ENCODE measurements at regions not wholly inside any gene's neighbourhood (a gene's known extent, or its start where the extent isn't known, plus 50 kb on each side); places are given as distances from the start of the nearest gene placed in this dataset.
"Not testable (repeated sequence)": the region's sequence is repeated elsewhere in the genome, so short reads cannot be mapped to it uniquely, and the experiment has no call there.

DNA sequence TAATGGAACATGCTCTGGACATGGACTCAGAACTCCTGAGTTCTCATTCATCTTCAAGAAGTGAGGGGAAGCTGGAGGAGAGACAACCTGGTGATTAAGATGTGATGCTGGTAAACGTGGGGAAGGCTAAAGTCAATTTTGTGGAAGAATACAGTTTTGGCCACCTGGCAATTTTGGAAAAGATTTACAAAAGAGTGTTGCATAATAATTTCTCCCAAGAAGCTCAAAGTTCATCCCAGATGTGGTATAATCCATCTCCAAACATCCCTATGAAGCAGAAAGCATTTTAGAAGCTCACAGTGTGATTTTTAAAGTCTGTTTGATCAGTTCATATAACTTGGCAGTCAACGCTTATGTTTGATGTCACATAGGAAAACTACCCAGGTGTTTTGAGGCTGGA lies 208.7 kb downstream of the LMX1A start:
- no peak for DNase-seq

DNA sequence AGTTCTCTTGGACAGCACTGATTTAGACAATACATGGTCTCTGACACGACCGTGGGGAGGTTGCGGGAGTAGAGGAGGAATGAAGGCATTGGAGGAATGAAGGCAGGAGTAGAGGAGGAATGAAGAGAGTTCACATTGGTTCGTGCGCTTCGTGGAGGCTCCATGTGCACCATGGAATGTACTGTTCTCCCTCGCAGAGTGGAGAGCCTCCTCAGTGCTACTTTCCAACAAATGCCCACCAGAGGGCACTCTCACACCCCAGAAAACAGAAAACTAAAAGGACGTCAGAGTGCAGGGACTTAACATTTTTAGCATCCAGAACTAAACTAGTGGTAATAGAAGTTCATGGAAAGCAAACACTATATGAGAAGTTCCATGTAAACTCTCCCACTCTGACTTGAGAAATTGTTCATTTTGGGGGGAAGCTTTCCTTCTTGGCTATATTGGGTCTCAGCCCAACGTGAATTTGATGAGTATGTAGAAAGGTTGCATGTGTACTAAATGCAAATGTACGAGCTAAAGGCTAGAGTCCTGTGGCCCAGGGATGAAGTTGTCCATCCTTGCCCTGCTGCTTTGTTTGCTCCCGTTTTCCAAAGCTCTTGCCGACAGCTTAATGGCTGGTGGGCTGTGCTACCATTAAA lies 211.6 kb downstream of the LMX1A start:
- DNase-seq, result peak; percentile 4

DNA sequence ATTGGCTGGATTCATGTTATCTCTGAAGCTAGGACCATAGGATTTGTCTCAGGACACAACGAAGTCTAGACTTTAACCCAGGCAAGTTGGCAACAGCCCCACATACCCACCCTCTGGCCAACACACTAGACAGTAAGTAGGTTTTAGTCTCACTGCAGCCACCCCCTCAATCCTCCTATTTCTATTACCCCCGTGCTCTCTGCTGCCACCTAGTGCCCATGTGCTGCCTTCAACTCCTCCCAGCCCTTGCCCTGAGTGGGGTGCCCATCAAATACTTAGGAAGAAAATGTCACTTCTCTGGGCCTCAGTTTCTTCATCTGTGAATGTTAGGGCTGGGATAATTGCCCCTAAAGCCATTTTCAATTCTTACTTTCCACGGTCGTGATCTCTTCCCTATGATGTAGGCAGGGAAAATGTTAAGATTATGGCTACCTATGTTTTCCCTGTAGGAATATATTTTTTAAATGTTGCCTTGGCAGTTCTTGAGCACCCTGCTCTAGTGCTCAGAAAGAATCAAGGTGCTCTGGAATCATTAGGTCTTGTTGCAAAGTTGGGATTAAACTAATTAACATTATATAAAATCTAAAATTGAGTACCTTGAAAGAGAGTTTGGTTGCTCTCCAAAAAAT lies 213.0 kb downstream of the LMX1A start:
- no peak for DNase-seq

DNA sequence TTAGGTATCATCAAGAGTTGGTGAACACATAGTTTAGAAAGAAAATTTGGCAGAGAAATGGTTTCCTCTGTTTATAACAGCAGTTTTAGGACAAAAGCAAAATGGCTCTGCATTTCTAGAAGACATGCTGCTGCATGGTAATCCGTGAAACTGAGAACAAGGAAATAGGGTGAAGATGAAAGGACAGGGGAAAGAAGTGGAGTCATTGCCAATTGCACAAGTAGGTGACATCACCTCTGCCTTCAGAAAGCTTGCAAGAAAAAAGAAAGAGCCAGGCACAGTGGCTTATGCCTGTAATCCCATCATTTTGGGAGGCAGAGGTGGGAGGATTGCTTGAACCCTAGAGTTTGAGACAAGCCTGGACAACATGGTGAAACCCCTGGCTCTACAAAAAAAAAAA lies 217.6 kb downstream of the LMX1A start:
- no peak for DNase-seq

DNA sequence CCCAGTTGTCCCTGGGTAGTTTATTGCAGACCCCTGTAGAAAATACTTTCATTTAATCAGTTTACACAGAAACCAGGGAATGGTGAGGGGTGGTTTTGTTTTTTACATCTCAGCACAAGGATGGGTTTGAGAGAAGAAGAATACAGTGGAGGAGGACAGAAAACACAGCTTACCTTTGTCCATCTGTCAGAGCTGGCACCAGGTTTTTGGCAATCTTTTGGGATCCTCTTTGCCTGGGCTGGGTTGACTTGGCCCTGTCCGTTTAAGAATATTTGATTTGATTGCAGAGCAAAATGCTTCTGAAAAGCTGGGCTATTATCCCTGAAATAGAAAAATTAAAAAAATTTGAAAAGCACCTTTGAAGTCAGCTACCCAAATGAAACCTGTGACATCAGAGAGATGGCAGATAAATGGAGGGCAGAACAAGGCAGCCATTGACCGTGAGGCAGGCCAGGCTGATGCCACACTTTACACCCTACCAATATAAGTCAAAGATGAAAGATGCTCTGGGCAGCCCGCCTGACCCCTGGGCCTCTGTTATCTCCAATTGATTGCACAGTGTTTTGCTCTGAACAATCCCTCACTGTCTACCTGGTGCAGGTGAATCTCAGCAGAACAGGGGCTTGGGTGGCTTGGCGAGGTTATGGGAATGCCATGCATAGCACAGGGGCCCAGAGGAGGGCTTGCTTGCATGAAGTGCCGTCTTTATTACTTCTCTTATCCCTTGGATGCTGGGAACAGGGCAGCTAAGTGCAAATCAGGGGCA lies 218.8 kb downstream of the LMX1A start:
- DNase-seq, result no peak

DNA sequence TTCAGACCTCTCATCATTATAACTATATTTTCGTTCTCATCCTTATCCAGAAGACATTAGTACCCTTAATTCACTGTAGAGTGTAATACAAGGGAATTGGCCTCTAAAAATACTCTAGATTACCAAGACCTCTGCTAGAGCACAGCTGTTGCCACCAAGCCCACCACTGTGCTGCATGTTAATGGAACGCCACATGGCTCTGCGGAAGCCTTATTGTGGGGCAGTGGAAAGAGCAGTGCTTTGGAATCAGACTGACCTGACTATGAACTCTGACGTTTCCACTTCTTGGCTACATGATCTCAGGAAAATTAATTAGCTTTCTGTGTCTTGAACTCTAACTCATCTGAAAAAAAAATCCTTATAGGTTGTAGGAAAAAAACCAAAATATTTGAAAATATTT lies 222.1 kb downstream of the LMX1A start:
- no peak for DNase-seq

DNA sequence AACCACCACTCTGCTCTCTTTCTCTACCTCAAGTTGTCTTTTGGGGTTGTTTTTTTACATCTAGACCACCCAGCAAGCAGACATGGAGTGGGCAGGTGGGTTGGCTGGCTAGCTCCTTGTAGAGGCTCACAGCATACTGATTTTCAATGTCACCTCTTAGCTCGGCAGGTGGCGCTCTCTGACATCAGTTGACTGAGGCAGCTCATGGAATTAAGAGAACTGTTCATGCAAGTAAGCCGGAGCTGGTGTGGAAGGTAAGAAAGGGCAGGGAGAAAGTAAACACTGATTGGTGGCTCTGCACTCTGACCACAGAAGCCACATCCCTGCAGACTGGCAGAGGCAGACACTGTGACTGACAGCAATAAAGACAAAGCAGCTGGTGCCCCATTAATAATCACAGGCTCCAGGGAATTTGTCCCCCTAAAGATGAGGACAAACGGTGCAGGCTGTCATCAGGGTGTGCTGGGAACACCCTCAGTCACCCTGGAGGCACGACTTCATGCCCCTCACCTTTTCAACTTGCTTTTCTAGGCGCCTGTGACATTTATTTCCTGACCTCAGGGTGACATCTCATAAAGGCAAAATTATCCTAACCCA lies 226.8 kb downstream of the LMX1A start:
- DNase-seq, result no peak

DNA sequence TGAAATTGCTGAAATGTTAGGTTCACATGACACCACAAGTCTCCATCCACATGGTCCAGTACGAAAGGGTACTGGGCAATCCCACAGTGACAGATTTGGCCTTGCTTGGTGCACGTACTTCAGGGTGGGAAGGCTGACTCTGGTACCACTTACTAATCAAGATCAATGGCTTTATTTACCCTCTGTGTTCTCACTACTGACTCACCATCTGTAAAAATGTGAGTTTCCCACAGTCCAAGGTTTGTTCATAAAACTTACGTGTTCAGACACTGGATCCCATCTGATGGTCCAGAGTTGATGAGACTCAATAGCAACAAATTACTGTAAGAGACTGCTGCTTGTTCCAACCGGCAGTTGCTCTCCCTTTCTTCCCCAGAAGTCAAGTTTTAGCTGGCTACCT lies 231.7 kb downstream of the LMX1A start:
- DNase-seq, result no peak

DNA sequence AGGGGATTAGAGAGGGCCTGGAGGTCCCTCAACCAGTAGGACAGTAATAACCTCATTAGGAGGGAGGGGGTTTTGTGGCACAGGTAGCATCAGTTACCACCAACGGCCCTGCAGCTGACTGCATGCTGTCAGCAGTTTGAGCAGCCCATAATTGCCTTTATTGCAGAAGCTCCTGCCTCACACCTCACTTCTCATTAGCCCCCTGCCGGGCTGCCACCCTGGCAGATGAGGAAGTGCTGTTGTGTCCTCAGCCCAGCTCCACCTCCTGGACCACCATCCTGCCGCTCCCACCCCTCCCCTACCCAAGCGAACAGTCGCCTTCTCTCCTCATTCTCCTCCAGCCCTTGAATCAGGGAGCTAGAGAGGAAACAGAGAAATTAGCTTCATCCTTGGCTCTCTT lies 237.4 kb downstream of the LMX1A start:
- no peak for DNase-seq

DNA sequence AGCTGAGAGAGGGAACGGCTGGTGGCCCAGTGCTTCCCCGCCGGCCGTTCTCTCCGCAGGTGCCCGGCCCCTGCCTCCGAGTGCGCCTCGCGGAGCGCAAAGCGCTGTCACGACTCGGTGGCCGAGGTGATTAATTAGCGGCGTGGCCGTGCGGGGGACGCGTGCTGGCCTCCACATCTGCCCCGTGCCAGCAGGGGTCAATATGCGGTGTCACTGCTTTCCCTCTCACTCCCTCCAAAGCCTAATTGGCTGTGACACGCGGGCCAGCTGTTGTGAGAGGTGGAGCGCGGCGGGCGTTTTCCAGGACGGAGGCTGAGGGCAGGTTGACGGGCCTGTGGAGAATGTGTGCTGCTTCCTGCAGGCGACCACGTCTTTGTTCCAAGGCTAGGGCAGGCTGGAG lies 239.0 kb downstream of the LMX1A start:
- DNase-seq, result no peak

DNA sequence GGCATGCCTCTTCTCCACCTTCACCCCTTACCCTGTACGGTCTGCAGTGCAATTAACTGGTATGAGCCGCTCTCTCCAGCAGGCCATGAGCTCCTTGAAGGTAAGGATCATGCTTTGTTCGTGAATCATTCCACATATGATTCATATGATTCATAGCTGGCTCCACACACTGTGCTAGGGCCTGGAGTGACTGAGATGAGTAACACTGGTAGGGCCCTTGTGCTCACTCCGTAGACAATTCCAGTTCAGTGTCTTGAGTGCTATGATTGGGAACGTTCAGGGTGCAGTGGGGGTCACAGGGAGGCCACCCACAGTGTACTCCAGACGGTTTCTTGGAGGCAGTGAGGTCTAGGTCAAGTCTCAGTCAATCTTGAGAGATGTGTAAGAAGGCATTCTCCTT lies 239.8 kb downstream of the LMX1A start:
- peak; percentile 49 for DNase-seq

DNA sequence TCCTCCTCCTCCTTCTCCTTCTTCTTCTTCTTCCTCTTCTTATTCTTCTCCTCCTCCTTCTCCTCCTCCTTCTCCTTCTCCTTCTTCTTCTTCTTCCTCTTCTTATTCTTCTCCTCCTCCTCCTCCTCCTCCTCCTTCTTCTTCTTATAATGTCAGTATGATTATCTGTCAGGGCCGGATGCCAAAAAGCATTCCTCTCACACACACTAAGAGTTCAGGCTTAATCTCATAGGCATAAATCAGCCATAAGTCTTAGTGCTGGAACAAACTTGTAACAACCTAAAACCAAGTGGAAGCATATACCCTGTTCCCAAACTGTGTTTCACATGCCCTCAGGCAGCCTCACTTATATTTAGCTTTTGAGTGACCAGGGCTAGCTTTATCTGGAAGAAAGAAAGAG lies 240.3 kb downstream of the LMX1A start:
- no peak for DNase-seq

DNA sequence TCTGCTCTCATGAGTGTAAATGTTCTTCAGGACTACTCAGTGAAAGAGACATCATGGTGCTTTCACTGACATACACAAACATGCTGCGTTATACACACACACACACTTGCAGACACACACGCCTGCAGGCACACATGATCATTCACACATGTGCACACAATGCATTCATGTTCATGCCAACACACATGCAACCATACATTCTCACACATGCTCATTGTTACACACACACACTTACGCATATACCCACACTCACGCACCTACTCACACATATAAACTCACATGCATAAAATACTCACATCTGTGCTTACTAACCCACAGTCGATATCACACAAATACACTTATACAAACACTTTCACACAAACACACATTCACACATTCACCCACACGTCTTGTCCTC lies 241.6 kb downstream of the LMX1A start:
- DNase-seq, result no peak

DNA sequence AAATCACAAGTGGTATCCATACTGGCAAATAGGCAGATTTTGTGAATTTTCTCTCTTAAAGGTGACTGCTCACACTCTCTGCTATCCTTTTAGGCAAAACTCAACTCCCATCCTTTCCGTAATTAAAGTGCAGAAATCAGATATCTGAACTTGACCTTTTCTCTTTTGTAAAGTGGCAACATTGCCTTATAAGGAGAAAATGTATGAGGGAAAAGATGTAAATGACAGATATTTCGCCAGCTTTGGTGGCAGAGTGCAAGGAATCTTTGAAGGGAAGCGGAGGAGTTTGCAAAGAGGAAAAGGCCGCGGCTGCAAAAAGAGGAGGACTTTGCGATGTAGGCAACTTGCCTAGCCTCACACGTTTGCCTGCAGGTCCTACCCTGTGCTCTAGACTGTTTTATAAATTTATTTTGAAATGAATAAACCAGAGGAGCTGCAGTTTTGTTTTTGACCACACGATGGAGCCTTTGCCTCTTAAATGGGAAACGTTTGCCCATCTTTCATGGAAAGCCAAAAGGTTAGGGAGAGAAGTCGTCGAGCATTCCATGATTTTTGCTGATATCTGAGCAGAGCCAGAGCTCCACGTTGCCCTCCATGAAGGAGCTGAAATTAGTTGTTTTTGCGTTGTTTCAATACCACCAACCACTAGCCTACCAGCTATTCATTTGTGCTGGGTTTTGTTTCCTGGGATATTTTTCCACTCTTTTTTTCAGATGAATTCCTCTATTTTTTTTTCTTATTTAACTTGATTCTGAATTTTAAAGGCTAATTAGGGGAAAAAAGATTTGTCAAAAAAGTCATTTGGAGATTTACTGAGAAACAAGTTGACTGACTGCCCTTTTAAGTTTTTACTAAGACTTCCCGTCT lies 242.3 kb downstream of the LMX1A start:
- peak; percentile 9 for DNase-seq

DNA sequence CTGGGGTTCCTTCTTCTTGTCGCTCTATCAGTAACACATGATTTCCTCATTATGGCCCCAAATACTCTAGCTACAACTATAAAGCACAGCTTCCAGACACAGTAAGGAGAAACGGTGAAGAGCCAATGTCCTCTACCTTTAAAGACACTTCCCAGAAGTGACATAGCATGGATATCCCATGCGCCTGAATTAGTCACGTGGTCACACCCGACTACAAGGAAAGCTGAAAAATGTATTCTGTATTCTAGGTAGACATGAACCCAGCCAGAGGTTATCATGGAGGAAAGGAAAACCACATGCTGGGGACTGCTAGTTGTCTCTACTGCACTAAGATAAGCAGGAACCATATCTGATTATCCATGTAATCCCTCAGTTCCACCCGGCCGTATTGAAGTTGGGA lies 244.3 kb downstream of the LMX1A start:
- DNase-seq, result no peak

DNA sequence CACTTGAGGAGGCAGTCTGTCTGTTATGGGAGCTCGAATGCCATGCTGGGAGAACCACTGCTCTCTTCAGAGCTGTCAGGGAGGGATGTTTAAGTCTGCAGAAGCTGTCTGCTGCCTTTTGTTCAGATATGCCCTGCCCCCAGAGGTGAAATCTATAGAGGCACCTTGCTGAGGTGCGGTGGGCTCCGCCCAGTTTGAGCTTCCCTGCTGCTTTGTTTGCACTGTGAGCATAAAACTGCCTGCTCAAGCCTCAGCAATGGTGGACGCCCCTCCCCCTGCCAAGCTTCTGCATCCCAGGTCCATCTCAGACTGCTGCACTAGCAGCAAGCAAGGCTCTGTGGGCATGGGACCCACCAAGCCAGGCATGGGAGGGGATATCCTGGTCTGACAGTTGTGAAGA lies 247.5 kb downstream of the LMX1A start:
- DNase-seq, result no peak

DNA sequence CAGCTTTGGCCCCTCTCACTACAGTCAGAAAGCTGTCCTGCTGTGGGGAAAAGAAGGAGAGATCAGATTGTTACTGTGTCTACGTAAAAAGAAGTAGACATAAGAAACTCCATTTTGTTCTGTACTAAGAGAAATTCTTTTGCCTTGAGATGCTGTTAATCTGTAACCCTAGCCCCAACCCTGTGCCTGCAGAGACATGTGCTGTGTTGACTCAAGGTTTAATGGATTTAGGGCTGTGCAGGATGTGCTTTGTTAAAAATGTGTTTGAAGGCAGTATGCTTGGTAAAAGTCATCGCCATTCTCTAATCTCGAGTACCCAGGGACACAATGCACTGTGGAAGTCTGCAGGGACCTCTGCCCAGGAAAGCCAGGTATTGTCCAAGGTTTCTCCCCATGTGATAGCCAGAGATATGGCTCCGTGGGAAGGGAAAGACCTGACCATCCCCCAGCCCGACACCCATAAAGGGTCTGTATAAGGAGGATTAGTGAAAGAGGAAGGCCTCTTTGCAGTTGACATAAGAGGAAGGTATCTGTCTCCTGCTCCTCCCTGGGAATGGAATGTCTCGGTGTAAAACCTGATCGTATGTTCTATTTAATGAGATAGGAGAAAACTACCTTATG lies 263.9 kb downstream of the LMX1A start:
- not testable (repeated sequence) for DNase-seq

DNA sequence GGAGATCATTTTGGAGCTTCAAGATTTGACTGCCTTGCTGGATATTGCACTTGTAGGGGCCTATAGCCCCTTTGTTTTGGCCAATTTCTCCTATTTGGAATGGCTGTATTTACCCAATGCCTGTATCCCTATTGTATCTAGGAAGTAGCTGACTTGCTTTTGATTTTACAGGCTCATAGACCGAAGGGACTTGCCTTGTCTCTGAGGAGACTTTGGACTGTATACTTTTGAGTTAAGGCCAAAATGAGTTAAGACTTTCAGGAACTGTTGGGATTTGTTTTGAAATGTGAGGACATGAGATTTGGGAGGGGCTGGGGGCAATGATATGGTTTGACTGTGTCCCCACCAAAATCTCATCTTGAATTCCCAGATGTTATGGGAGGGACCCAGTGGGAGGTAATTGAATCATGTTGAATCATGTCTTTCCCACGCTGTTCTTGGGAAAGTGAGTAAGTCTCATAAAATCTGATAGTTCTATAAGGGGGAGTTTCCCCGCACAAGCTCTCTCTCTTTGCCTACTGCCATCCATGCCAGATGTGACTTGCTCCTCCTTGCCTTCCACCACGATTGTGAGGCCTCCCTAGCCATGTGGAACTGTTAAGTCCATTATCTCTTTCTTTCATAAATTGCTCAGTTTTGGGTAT lies 276.1 kb downstream of the LMX1A start:
- no peak for DNase-seq

DNA sequence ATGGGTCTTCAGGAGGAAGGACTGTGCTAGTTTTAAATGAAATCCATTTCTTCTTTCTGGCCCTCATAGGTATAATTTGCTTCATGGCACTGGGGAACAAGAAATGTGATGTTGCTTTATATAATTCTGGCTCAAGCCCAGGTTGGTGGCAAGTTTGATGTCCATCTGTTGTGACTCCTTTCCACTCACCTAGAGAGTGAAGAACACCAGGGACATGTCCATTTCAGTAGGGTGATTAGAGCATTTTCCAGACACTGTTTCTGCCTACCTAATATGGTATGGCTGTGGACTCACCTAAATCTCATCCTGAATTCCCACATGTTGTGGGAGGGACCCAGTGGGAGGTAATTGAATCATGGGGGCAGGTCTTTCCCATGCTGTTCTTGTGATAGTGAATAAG lies 278.1 kb downstream of the LMX1A start:
- no peak for DNase-seq

DNA sequence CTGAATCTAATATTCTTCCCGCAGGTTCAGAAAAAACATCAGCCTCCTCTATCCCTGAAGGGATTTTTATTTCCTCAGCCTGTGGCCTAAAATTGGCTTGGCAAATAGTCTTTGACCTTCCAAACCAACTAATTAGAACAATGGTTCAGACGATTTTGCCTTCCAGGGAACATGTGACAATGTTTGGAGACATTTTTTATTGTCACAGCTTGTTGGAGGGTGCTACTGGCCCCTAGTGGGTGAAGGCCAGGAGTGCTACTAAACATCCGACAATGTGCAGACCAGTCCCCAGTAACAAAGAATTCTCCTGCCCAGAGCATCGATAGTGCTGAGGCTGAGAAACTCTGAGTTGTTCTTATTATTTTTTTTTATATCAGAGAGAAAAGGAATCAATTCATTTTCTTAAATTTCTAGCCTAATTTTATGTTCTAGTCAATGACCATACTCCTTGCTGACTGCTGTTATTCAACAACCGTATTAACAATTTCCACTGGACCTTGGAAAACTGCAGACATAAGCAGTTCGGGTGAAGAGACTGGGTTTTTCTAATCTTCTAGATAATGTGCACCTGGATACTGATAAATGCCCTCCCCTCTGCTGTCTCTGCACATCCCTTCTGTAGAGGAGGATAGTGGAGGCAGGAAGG lies 280.7 kb downstream of the LMX1A start:
- DNase-seq, result no peak
